BLaER1 treated with 17β-estradiol and CSF1 and Interleukin-3, amounts not matched to agents 10 nM and 100 nM (cell line): ENCODE measurements at regions not wholly inside any gene's neighbourhood (a gene's known extent, or its start where the extent isn't known, plus 50 kb on each side); places are given as distances from the start of the nearest gene placed in this dataset.

ENCODE experiments used
- H3K27ac ChIP-seq, 11 experiments: shearing (Covaris generic); formaldehyde crosslinking; 2 replicates each; pipeline ENCODE4 v1.8.1; 2022
- H3K27me3 ChIP-seq, 11 experiments: shearing (Covaris generic); formaldehyde crosslinking; 2 replicates each; pipeline ENCODE4 v1.8.1; 2022
- H3K36me3 ChIP-seq, 11 experiments: shearing (Covaris generic); formaldehyde crosslinking; 2 replicates each; pipeline ENCODE4 v1.8.1; 2022
- H3K4me1 ChIP-seq, 10 experiments: shearing (Covaris generic); formaldehyde crosslinking; 2 replicates each; pipeline ENCODE4 v1.8.1; 2022
- H3K4me2 ChIP-seq, 11 experiments: shearing (Covaris generic); formaldehyde crosslinking; 2 replicates each; pipeline ENCODE4 v1.8.1; 2022
- H3K4me3 ChIP-seq, 10 experiments: shearing (Covaris generic); formaldehyde crosslinking; 2 replicates each; pipeline ENCODE4 v1.8.1; 2022
- H3K9ac ChIP-seq, 11 experiments: shearing (Covaris generic); formaldehyde crosslinking; 2 replicates each; pipeline ENCODE4 v1.8.1; 2022
- H3K9me3 ChIP-seq, 11 experiments: shearing (Covaris generic); formaldehyde crosslinking; replicated peaks in 1 of 11; 2 replicates each; pipeline ENCODE4 v1.8.1; 2022
- H4K20me1 ChIP-seq, 11 experiments: shearing (Covaris generic); formaldehyde crosslinking; 2 replicates each; pipeline ENCODE4 v1.8.1; 2022
- Cebpa-rat ChIP-seq, 11 experiments: shearing (Covaris generic); IDR thresholded peaks; 2 replicates each; pipeline ENCODE4 v1.8.1; 2022

GRCh38 chr1:11377954-11378353 is 101.0 kb upstream of the DISP3 start:
- H4K20me1 ChIP-seq, result 0 out of 22 replicates have a peak, but pooled peaks cover 0 to 6% (median 0%) of the 10 kb centered on the region in 11 experiments
- H3K27me3 ChIP-seq, result no peaks in the 10 kb centered on the region
- no peaks in the 10 kb centered on the region for H3K36me3 ChIP-seq
- H3K4me1 ChIP-seq, result peaks cover 9 to 51% (median 44%) of the 10 kb centered on the region in 10 experiments; a peak in 19 of 20 replicates
- peak overlapping the region in 3 of 11 experiments; percentile 16 to 86 (median 74); a peak in 3 of 22 replicates for H3K27ac ChIP-seq
- no peak for TF ChIP-seq Cebpa-rat (IDR thresholded peaks at IDR 0.05)
- H3K4me2 ChIP-seq, result no peak overlapping the region
- no peak overlapping the region for H3K4me3 ChIP-seq
- H3K9ac ChIP-seq, result no peak overlapping the region
- H3K9me3 ChIP-seq, result peaks cover 6 to 14% (median 10%) of the 10 kb centered on the region in 11 experiments; a peak in 14 of 22 replicates

DNA sequence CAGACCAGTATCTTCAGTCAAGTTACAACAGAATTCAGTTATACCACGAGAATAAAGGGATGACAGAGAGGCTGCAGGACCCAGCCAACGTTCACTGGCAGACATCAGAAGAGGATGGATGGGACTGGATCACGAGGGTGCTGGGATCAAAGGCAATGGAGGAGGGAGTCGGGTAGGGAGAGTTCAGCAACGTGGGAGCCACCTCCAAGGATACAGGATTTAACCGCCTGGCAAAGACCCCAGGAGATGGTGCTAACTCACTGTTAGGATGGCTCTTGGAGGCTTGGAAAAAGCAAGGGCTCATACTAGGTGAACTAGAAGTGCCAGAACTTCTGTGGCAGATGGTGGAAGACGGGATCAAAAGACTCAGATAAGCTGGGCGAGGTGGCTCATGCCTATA is 99.1 kb upstream of the DISP3 start:
- H3K9ac ChIP-seq, result no peak overlapping the region
- H4K20me1 ChIP-seq, result 0 out of 22 replicates have a peak, but pooled peaks cover 0 to 6% (median 0%) of the 10 kb centered on the region in 11 experiments
- H3K4me2 ChIP-seq, result no peak overlapping the region
- H3K4me3 ChIP-seq, result no peak overlapping the region
- H3K27me3 ChIP-seq, result no peaks in the 10 kb centered on the region
- TF ChIP-seq Cebpa-rat (IDR thresholded peaks at IDR 0.05), result no peak
- H3K27ac ChIP-seq, result no peak overlapping the region
- peaks cover 6 to 14% (median 10%) of the 10 kb centered on the region in 11 experiments; a peak in 14 of 22 replicates for H3K9me3 ChIP-seq
- peaks cover 28 to 57% (median 50%) of the 10 kb centered on the region in 10 experiments for H3K4me1 ChIP-seq
- no peaks in the 10 kb centered on the region for H3K36me3 ChIP-seq

- Histone ChIP-seq H3K4me2 (no peak overlapping the region), H3K4me3 (no peak overlapping the region), H3K4me1 (peaks cover 24 to 55% (median 48%) of the 10 kb centered on the region in 10 experiments), H3K36me3 (no peaks in the 10 kb centered on the region), H3K9me3 (peaks cover 6 to 14% (median 10%) of the 10 kb centered on the region in 11 experiments; a peak in 14 of 22 replicates), H3K9ac (no peak overlapping the region), H3K27me3 (no peaks in the 10 kb centered on the region), H3K27ac (no peak overlapping the region), H4K20me1 (0 out of 22 replicates have a peak, but pooled peaks cover 0 to 2% (median 0%) of the 10 kb centered on the region in 11 experiments)
- TF ChIP-seq Cebpa-rat (IDR thresholded peaks at IDR 0.05), result no peak
Measured at GRCh38 chr1:11380500-11380899, 98.5 kb upstream of the DISP3 start.

GRCh38 chr1:11383553-11384169 is 95.3 kb upstream of the DISP3 start:
- H4K20me1 ChIP-seq, result no peaks in the 10 kb centered on the region
- peak overlapping the region in 3 of 11 experiments; percentile 32 to 37 (median 36); a peak in 3 of 22 replicates for H3K9ac ChIP-seq
- H3K9me3 ChIP-seq, result peaks cover 6 to 14% (median 10%) of the 10 kb centered on the region in 11 experiments; a peak in 14 of 22 replicates
- no peaks in the 10 kb centered on the region for H3K36me3 ChIP-seq
- H3K27ac ChIP-seq, result peak overlapping the region in 7 of 11 experiments; percentile 10 to 70 (median 62); a peak in 10 of 22 replicates
- peak in 4 of 11 experiments; percentile 32 to 93 (median 84); a peak in 6 of 22 replicates for TF ChIP-seq Cebpa-rat (IDR thresholded peaks at IDR 0.05)
- H3K4me3 ChIP-seq, result no peak overlapping the region; a peak in 2 of 20 replicates
- peaks cover 23 to 52% (median 41%) of the 10 kb centered on the region in 10 experiments for H3K4me1 ChIP-seq
- H3K27me3 ChIP-seq, result no peaks in the 10 kb centered on the region
- peak overlapping the region; percentile 66 to 88 (median 76) for H3K4me2 ChIP-seq

GRCh38 chr1:11384170-11384554 is 94.8 kb upstream of the DISP3 start:
- peaks cover 23 to 52% (median 41%) of the 10 kb centered on the region in 10 experiments for H3K4me1 ChIP-seq
- H3K4me2 ChIP-seq, result peak overlapping the region; percentile 66 to 88 (median 76)
- H3K9me3 ChIP-seq, result peaks cover 6 to 14% (median 10%) of the 10 kb centered on the region in 11 experiments; a peak in 14 of 22 replicates
- no peaks in the 10 kb centered on the region for H3K36me3 ChIP-seq
- no peak overlapping the region for H3K4me3 ChIP-seq
- H3K27ac ChIP-seq, result peak overlapping the region in 7 of 11 experiments; percentile 10 to 70 (median 62); a peak in 11 of 22 replicates
- H3K9ac ChIP-seq, result peak overlapping the region in 3 of 11 experiments; percentile 32 to 37 (median 36); a peak in 3 of 22 replicates
- H4K20me1 ChIP-seq, result no peaks in the 10 kb centered on the region
- TF ChIP-seq Cebpa-rat (IDR thresholded peaks at IDR 0.05), result no peak
- H3K27me3 ChIP-seq, result no peaks in the 10 kb centered on the region

DNA sequence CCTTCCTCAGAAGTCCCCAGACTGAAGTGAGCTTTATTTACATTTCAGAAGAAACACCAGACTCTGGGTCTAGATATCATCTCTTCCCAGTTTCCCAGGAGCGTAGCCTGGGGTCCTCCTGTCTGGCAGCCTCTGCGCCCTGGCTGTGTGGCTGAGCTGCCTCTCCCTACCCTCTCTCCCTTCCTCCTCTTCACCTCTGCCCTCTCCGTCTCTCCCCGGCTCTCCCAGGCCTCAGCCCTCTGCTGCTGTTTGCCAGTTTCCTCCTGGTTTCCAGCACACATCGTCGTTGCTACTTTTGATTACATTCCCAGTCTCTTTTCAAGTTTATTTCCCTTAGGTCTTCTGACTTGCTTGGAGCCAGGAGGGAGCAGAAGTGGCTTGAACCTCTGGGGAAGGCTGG is 91.1 kb upstream of the DISP3 start:
- no peak for TF ChIP-seq Cebpa-rat (IDR thresholded peaks at IDR 0.05)
- no peaks in the 10 kb centered on the region; a peak in 1 of 22 replicates for H4K20me1 ChIP-seq
- H3K4me3 ChIP-seq, result no peak overlapping the region
- peak overlapping the region in 6 of 11 experiments; percentile 9 to 41 (median 30); a peak in 8 of 22 replicates for H3K4me2 ChIP-seq
- H3K9me3 ChIP-seq, result no peaks in the 10 kb centered on the region
- peak overlapping the region in 1 of 11 experiments; percentile 29; a peak in 1 of 22 replicates for H3K27ac ChIP-seq
- H3K4me1 ChIP-seq, result peaks cover 21 to 64% (median 56%) of the 10 kb centered on the region in 10 experiments
- peak overlapping the region in 2 of 11 experiments; percentile 11 to 29; a peak in 1 of 22 replicates for H3K9ac ChIP-seq
- H3K36me3 ChIP-seq, result no peaks in the 10 kb centered on the region
- no peaks in the 10 kb centered on the region for H3K27me3 ChIP-seq

- H3K27ac ChIP-seq, result no peak overlapping the region
- no peak overlapping the region for H3K4me2 ChIP-seq
- TF ChIP-seq Cebpa-rat (IDR thresholded peaks at IDR 0.05), result no peak
- no peaks in the 10 kb centered on the region; a peak in 1 of 22 replicates for H4K20me1 ChIP-seq
- no peaks in the 10 kb centered on the region for H3K9me3 ChIP-seq
- H3K9ac ChIP-seq, result no peak overlapping the region
- H3K27me3 ChIP-seq, result no peaks in the 10 kb centered on the region
- H3K4me1 ChIP-seq, result peaks cover 13 to 56% (median 48%) of the 10 kb centered on the region in 10 experiments
- no peaks in the 10 kb centered on the region for H3K36me3 ChIP-seq
- H3K4me3 ChIP-seq, result no peak overlapping the region
Measured at GRCh38 chr1:11388617-11389016, 90.3 kb upstream of the DISP3 start.

GRCh38 chr1:11391327-11391726 is 87.6 kb upstream of the DISP3 start:
- Histone ChIP-seq H3K4me2 (peak overlapping the region in 6 of 11 experiments; percentile 43 to 74 (median 54); a peak in 9 of 22 replicates), H3K27me3 (no peaks in the 10 kb centered on the region), H3K36me3 (no peaks in the 10 kb centered on the region), H4K20me1 (peaks cover 0 to 8% (median 0%) of the 10 kb centered on the region in 11 experiments; a peak in 1 of 22 replicates), H3K9me3 (no peaks in the 10 kb centered on the region), H3K4me3 (no peak overlapping the region), H3K4me1 (peaks cover 0 to 53% (median 44%) of the 10 kb centered on the region in 10 experiments; a peak in 17 of 20 replicates), H3K27ac (no peak overlapping the region), H3K9ac (no peak overlapping the region)
- TF ChIP-seq Cebpa-rat (IDR thresholded peaks at IDR 0.05), result no peak

GRCh38 chr1:11391886-11392285 is 87.1 kb upstream of the DISP3 start:
- Histone ChIP-seq H3K4me2 (peak overlapping the region in 5 of 11 experiments; percentile 6 to 74 (median 57); a peak in 5 of 22 replicates), H3K27ac (no peak overlapping the region), H3K36me3 (no peaks in the 10 kb centered on the region), H3K4me1 (peaks cover 0 to 55% (median 48%) of the 10 kb centered on the region in 10 experiments; a peak in 17 of 20 replicates), H3K4me3 (no peak overlapping the region), H3K27me3 (peaks cover 0 to 4% (median 0%) of the 10 kb centered on the region in 11 experiments; a peak in 4 of 22 replicates), H3K9ac (no peak overlapping the region), H4K20me1 (peaks cover 0 to 8% (median 0%) of the 10 kb centered on the region in 11 experiments; a peak in 1 of 22 replicates), H3K9me3 (no peaks in the 10 kb centered on the region)
- TF ChIP-seq Cebpa-rat (IDR thresholded peaks at IDR 0.05), result no peak
